Activated CD4-positive, alpha-beta T cell treated with anti-CD3 and anti-CD28 coated beads, Interleukin-2, amount 50 U/mL, for 24 hours (primary cell): ENCODE measurements at regions not wholly inside any gene's neighbourhood (a gene's known extent, or its start where the extent isn't known, plus 50 kb on each side); places are given as distances from the start of the nearest gene placed in this dataset.
"Not testable (repeated sequence)": the region's sequence is repeated elsewhere in the genome, so short reads cannot be mapped to it uniquely, and the experiment has no call there.

Experiments
- DNase-seq, 2 donors: peaks; one replicate each; pipeline ENCODE4 v3.0.0-alpha.2; 2020; ENCODE audit warnings: low read depth in 1 of 2, low spot score in 1 of 2

- no peak for DNase-seq
Measured at GRCh38 chr13:31515427-31515826, 223.9 kb upstream of the RXFP2 start.

GRCh38 chr13:31517599-31517998 is 221.7 kb upstream of the RXFP2 start:
- no peak for DNase-seq

GRCh38 chr13:31518645-31519044 is 220.7 kb upstream of the RXFP2 start:
- no peak for DNase-seq

DNA sequence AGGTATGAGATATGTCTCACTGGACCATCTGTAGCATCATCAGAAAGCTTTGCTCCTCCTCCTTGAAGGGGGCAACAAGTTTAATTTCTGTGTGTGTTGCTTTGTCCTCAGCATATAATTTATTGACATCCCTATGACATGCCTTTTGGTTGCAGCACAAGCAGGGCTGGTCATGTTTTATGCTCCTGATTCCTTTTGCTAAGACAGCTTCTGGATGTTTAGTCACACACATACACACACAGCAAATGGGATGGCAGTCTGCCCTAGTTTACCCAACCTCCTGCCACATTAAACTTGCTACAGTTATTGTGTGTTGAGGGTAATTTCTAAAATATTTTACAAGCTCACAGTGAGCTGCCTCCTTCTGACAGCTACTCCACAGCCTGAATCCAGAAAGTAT is 217.9 kb upstream of the RXFP2 start:
- no peak for DNase-seq

- DNase-seq = no peak
Measured at GRCh38 chr13:31522396-31522795, 216.9 kb upstream of the RXFP2 start.

DNA sequence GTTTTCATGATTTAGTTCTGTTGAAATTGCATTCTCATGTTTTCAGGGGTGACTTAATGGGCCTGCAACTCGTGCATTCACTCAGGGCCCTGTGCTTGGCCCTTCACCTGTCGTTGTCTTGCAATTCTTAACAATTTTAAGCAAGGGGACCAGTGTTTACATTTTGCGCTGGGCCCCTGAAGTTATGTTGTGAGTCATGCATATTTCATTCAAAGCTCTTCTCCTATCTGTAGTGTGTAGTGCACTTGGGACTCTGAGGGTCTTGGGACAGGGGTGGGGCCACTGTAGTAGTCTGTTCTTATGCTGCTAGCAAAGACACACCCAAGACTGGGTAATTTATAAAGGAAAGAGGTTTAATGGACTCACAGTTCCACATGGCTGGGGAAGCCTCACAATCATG is 211.2 kb upstream of the RXFP2 start:
- DNase-seq = no peak

DNA sequence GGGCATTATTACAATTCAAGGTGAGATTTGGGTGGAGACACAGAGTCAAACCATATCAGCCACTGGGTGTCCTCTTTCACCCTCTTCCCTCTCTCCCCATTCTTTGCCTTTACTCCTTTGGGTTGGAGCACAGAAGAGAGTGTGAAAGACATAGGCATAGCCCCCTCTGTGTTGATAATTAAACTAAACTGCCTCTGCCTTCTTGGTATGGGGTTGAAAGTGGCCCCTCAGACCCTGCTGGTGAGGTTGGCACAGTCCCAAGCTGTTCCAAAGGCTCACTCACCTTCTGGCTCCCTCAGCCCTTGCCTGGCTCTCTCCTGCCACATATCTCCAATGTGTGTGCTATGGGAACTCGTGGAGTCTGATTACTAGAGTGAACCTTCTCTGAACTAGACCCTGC is 210.6 kb upstream of the RXFP2 start:
- DNase-seq = no peak

GRCh38 chr13:31530922-31531321 is 208.4 kb upstream of the RXFP2 start:
- no peak for DNase-seq

DNA sequence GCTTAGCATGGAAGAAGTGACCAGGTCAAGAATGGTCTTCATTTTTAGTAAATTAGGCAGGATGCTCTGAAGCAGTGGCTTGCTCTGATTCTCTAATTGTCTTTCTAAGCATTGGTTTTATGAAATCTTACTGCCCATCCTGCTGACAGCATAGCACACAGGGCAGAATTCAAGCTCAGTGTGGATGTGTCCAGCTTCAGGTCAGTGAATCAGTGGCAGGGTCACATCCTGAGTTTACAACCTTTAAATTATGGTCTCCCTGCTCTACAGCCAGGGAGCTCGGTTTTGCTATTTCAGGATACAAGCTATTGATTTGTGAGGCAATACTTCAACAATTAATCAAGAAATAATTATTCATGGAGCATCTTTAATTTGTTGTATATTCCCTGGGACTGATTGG is 202.3 kb upstream of the RXFP2 start:
- no peak for DNase-seq

- no peak for DNase-seq
Measured at GRCh38 chr13:31538067-31539042, 201.0 kb upstream of the RXFP2 start.

DNA sequence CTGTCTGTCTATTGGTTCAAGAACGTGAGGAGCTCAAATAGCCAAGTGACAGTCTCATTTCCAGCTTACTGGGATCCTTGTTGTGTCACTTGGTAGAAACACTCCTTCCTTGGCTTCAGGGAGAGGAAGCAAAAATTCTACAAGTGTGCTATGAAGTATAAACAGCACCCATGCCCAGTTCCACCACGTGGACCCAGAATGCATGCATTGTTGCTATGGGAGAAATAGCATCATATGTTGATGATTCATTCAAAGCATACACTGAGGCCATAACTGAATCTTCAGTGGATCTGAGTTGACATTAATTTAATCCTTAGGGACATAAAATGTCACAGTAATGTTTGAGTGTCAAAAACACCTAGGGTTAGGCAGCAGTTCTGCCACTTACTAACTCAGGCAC is 199.0 kb upstream of the RXFP2 start:
- DNase-seq = no peak

DNA sequence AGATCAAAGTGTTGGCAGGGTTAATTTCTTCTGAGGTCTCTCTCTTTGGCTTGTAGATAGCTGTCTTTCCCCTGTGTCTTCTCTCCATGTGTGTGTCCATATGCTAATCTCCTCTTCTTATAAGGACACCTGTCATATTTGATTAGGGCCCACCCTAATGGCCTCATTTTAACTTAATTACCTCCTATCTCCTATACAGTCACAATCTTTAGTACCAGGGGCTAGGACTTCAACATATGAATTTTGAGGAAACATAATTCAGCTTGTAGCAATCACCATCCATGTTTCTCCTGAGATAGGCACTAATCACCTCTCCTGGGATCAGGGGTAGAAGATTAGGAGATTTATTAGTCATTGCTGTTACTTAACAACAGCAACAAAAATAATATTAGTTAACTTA is 196.1 kb upstream of the RXFP2 start:
- no peak for DNase-seq

DNA sequence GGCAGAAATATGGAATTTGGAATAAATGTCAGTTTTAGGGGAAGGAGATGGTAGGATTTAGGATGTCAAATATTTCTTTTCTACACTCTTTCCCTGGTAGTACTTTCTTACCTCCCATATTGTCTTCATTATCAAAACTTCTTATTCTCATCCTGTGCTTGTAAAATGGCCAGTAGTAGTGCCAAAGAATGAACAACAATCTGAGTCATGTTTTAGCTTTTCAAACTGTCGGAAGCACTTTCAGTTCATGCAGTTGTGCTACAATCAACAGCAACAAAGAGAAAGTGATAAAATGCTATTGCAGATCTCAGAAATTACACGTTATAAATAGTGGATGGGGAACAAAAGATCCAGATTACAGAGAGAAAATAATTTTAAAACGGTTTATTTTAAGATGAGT is 193.7 kb upstream of the RXFP2 start:
- no peak for DNase-seq

DNA sequence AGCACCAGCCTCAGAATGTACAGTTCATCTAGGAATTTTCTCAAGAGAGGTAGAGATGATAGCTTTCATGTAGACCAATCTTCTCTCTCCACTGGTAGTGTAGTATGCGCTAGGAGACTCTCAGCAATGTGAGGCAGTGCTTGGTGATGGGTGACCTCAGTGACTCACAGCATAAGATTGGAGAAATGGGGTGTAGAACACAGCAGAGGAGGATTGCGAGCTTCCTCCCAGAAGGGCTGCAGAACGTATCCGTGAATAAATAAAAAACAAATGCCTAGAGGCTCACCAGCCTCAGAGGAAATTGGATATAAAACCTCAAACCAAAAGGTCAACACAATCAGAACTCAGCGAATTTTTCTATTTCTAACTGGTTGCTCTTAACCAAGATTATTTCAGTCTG is 182.9 kb upstream of the RXFP2 start:
- DNase-seq = no peak

GRCh38 chr13:31584221-31584620 is 155.1 kb upstream of the RXFP2 start:
- DNase-seq = not testable (repeated sequence)

DNA sequence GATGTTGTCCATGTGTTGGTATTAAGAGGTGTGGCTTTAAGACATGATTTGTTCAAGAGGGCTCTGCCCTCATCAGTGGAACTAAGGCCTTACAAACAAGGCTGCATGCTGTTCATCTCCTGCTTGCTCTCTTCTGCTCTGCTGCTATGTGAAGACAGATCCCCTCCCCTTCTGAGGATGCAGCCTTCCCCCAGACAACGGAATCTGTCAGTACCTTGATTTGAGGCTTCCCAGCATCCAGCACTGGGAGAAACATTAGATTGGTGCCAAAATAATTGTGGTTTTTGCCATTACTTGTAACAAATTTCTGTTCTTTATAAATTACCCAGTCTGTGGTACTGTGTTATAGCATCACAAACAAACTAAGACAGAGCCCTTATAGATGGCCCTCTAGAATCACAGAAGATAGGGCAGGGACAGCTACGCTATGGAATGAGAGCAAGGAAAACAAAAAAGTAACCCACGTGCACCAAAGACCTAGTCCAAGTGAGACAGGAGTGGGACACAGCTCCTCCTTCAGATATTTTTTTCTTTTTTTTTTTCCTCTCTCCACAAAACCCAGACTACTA is 151.5 kb upstream of the RXFP2 start:
- DNase-seq = no peak

- no peak for DNase-seq
Measured at GRCh38 chr13:31588316-31588715, 151.0 kb upstream of the RXFP2 start.

- DNase-seq = no peak
Measured at GRCh38 chr13:31588893-31589292, 150.4 kb upstream of the RXFP2 start.

- no peak for DNase-seq
Measured at GRCh38 chr13:31591642-31592233, 147.6 kb upstream of the RXFP2 start.

GRCh38 chr13:31594056-31594455 is 145.3 kb upstream of the RXFP2 start:
- DNase-seq = no peak

- no peak for DNase-seq
Measured at GRCh38 chr13:31595563-31595962, 143.8 kb upstream of the RXFP2 start.

- DNase-seq = no peak
Measured at GRCh38 chr13:31598990-31599389, 140.3 kb upstream of the RXFP2 start.
